ENCODE measurements at regions not wholly inside any gene's neighbourhood (a gene's known extent, or its start where the extent isn't known, plus 50 kb on each side); places are given as distances from the start of the nearest gene placed in this dataset.

- TF ChIP-seq, protein P1, sequence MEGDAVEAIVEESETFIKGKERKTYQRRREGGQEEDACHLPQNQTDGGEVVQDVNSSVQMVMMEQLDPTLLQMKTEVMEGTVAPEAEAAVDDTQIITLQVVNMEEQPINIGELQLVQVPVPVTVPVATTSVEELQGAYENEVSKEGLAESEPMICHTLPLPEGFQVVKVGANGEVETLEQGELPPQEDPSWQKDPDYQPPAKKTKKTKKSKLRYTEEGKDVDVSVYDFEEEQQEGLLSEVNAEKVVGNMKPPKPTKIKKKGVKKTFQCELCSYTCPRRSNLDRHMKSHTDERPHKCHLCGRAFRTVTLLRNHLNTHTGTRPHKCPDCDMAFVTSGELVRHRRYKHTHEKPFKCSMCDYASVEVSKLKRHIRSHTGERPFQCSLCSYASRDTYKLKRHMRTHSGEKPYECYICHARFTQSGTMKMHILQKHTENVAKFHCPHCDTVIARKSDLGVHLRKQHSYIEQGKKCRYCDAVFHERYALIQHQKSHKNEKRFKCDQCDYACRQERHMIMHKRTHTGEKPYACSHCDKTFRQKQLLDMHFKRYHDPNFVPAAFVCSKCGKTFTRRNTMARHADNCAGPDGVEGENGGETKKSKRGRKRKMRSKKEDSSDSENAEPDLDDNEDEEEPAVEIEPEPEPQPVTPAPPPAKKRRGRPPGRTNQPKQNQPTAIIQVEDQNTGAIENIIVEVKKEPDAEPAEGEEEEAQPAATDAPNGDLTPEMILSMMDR (IDR thresholded peaks at IDR 0.05), result no peak
- TF ChIP-seq POLR2A (IDR thresholded peaks at IDR 0.05), result no peak
- no peak for TF ChIP-seq POLR2AphosphoS5 (IDR thresholded peaks at IDR 0.05; ENCODE audit: insufficient read depth in 1 of 2, low read depth in 1 of 2)
These were observed 156.5 kb downstream of the PJA2 start for GRCh38 chr5:109253262-109253661.

Measured in vagina (tissue), 2 donors.